Activated CD8-positive, alpha-beta T cell treated with anti-CD3 and anti-CD28 coated beads for 36 hours (primary cell): ENCODE measurements at regions not wholly inside any gene's neighbourhood (a gene's known extent, or its start where the extent isn't known, plus 50 kb on each side); places are given as distances from the start of the nearest gene placed in this dataset.

Source experiments
- ATAC-seq: fragments of 200-7000 bp; cut with Tn5 transposase; one replicate; pipeline ENCODE4 v1.10.0; 2021; ENCODE audit warnings: mild to moderate bottlenecking, moderate library complexity
- CTCF ChIA-PET: fragments of 350-600 bp; sonication (Branson Sonifier 250); formaldehyde crosslinking; loops from one replicate; lab custom pipeline; 2021; ENCODE audit warnings: antibody characterized with exemption; lab: Charles Lee
- POLR2A ChIA-PET: fragments of 350-600 bp; sonication (Branson Sonifier 250); formaldehyde crosslinking; loops from one replicate; lab custom pipeline; 2021; ENCODE audit warnings: antibody characterized with exemption; lab: Charles Lee
- DNase-seq: peaks from one replicate; pipeline ENCODE4 v3.0.0-alpha.2; 2020
- H3K27ac Mint-ChIP-seq: one replicate; pipeline ENCODE4 v1.8.0; 2021; ENCODE audit warnings: mild to moderate bottlenecking, mixed read lengths
- H3K27me3 Mint-ChIP-seq: one replicate; pipeline ENCODE4 v1.8.0; 2021; ENCODE audit warnings: mixed read lengths
- H3K36me3 Mint-ChIP-seq: one replicate; pipeline ENCODE4 v1.8.0; 2021; ENCODE audit warnings: low read depth, mixed read lengths
- H3K4me1 Mint-ChIP-seq: one replicate; pipeline ENCODE4 v1.8.0; 2021; ENCODE audit warnings: low read depth, mixed read lengths
- H3K4me3 Mint-ChIP-seq: one replicate; pipeline ENCODE4 v1.8.0; 2021; ENCODE audit warnings: mild to moderate bottlenecking, moderate library complexity, mixed read lengths
- H3K9me3 Mint-ChIP-seq: one replicate; pipeline ENCODE4 v1.8.0; 2021; ENCODE audit warnings: mixed read lengths
- CTCF ChIP-seq: fragments of 200-600 bp; IDR thresholded peaks from one replicate; pipeline ENCODE4 v1.8.0; 2022; ENCODE audit warnings: antibody characterized with exemption, mild to moderate bottlenecking
- intact Hi-C: fragments of 100-400 bp; cut with micrococcal nuclease; formaldehyde crosslinking; loops from one replicate; pipeline ENCODE4 v1.10.0; 2022

- ChIA-PET POLR2A (interaction anchor here (0.8 kb wide), 1 partner anchor 17 kb away, joined by 3 read pairs; no protein-coding TSS in a partner anchor), CTCF (no interaction called here)
- ATAC-seq (no peak), DNase-seq (no peak)
- Mint-ChIP-seq H3K4me3 (no peak overlapping the region), H3K27ac (no peak overlapping the region), H3K9me3 (no peaks in the 10 kb centered on the region), H3K36me3 (no peaks in the 10 kb centered on the region), H3K27me3 (no peaks in the 10 kb centered on the region), H3K4me1 (peaks cover 7% of the 10 kb centered on the region)
- intact Hi-C loops, result no loop called here
- no peak for TF ChIP-seq CTCF
Observed at GRCh38 chr2:59900728-59901452, 652.6 kb downstream of the BCL11A start.

- no peaks in the 10 kb centered on the region for H3K36me3 Mint-ChIP-seq
- CTCF ChIA-PET, result no interaction called here
- no peaks in the 10 kb centered on the region for H3K9me3 Mint-ChIP-seq
- no peaks in the 10 kb centered on the region for H3K27me3 Mint-ChIP-seq
- no peak overlapping the region for H3K4me3 Mint-ChIP-seq
- no peak for ATAC-seq
- DNase-seq, result no peak
- intact Hi-C loops, result no loop called here
- H3K27ac Mint-ChIP-seq, result no peak overlapping the region
- POLR2A ChIA-PET, result no interaction called here
- no peak for TF ChIP-seq CTCF
- peaks cover 7% of the 10 kb centered on the region for H3K4me1 Mint-ChIP-seq
Observed at GRCh38 chr2:59899692-59900091, 653.8 kb downstream of the BCL11A start.

- no peak for TF ChIP-seq CTCF
- POLR2A ChIA-PET, result interaction anchor here (0.6 to 1.4 kb wide), 2 partner anchors 36 to 129 kb away, joined by 3 to 5 read pairs; no protein-coding TSS in a partner anchor
- no peaks in the 10 kb centered on the region for H3K27me3 Mint-ChIP-seq
- DNase-seq (no peak), ATAC-seq (no peak)
- H3K36me3 Mint-ChIP-seq, result no peaks in the 10 kb centered on the region
- no peak overlapping the region for H3K27ac Mint-ChIP-seq
- intact Hi-C loops, result no loop called here
- no peak overlapping the region for H3K4me3 Mint-ChIP-seq
- CTCF ChIA-PET, result no interaction called here
- peaks cover 7% of the 10 kb centered on the region for H3K4me1 Mint-ChIP-seq
- no peaks in the 10 kb centered on the region for H3K9me3 Mint-ChIP-seq
Observed at GRCh38 chr2:59896499-59897245, 656.8 kb downstream of the BCL11A start.

- ATAC-seq (no peak), DNase-seq (no peak)
- TF ChIP-seq CTCF, result no peak
- CTCF ChIA-PET, result interaction anchor here (1.3 kb wide), 1 partner anchor 10 kb away, joined by 3 read pairs; no protein-coding TSS in a partner anchor
- H3K9me3 Mint-ChIP-seq, result peaks cover 4% of the 10 kb centered on the region
- H3K4me3 Mint-ChIP-seq, result no peak overlapping the region
- H3K4me1 Mint-ChIP-seq, result peaks cover 12% of the 10 kb centered on the region
- intact Hi-C loops, result no loop called here
- POLR2A ChIA-PET, result interaction anchor here (0.6 kb wide), 1 partner anchor 898 kb away, joined by 3 read pairs; no protein-coding TSS in a partner anchor
- peaks cover 5% of the 10 kb centered on the region for H3K36me3 Mint-ChIP-seq
- H3K27me3 Mint-ChIP-seq, result no peaks in the 10 kb centered on the region
- H3K27ac Mint-ChIP-seq, result no peak overlapping the region
Observed at GRCh38 chr2:59893612-59894011, 659.8 kb downstream of the BCL11A start.

- Mint-ChIP-seq H3K27ac (no peak overlapping the region), H3K9me3 (peaks cover 4% of the 10 kb centered on the region), H3K4me1 (peaks cover 24% of the 10 kb centered on the region), H3K4me3 (no peak overlapping the region), H3K27me3 (no peaks in the 10 kb centered on the region), H3K36me3 (peaks cover 5% of the 10 kb centered on the region)
- CTCF ChIA-PET, result no interaction called here
- DNase-seq (no peak), ATAC-seq (no peak)
- POLR2A ChIA-PET, result no interaction called here
- TF ChIP-seq CTCF, result no peak
- intact Hi-C loops, result no loop called here
Observed at GRCh38 chr2:59892398-59892797, 661.1 kb downstream of the BCL11A start.
